ENCODE measurements at regions not wholly inside any gene's neighbourhood (a gene's known extent, or its start where the extent isn't known, plus 50 kb on each side); places are given as distances from the start of the nearest gene placed in this dataset.

GRCh38 chr1:234778221-234779159 is 168.5 kb upstream of the IRF2BP2 start:
- no peak for DNase-seq (ENCODE audit: low read depth)
- H3K4me3 ChIP-seq (ENCODE audit: low read depth, low read length), result no peak overlapping the region
- TF ChIP-seq CTCF (IDR thresholded peaks at IDR 0.05; ENCODE audit: low read depth, low read length, missing control alignments), result no peak

- no peak overlapping the region for H3K4me3 ChIP-seq (ENCODE audit: low read depth, low read length)
- TF ChIP-seq CTCF (IDR thresholded peaks at IDR 0.05; ENCODE audit: low read depth, low read length, missing control alignments), result no peak
- DNase-seq (ENCODE audit: low read depth), result no peak
Measured at GRCh38 chr1:234777856-234778220, 167.9 kb upstream of the IRF2BP2 start.

- no peak for DNase-seq (ENCODE audit: low read depth)
- no peak for TF ChIP-seq CTCF (IDR thresholded peaks at IDR 0.05; ENCODE audit: low read depth, low read length, missing control alignments)
- H3K4me3 ChIP-seq (ENCODE audit: low read depth, low read length), result no peak overlapping the region
Measured at GRCh38 chr1:234776876-234777855, 167.2 kb upstream of the IRF2BP2 start.

- no peak for TF ChIP-seq CTCF (IDR thresholded peaks at IDR 0.05; ENCODE audit: low read depth, low read length, missing control alignments)
- no peak overlapping the region for H3K4me3 ChIP-seq (ENCODE audit: low read depth, low read length)
- DNase-seq (ENCODE audit: low read depth), result no peak
Measured at GRCh38 chr1:234776256-234776875, 166.4 kb upstream of the IRF2BP2 start.

- H3K4me3 ChIP-seq (ENCODE audit: low read depth, low read length), result no peak overlapping the region
- DNase-seq (ENCODE audit: low read depth), result no peak
- TF ChIP-seq CTCF (IDR thresholded peaks at IDR 0.05; ENCODE audit: low read depth, low read length, missing control alignments), result no peak
Measured at GRCh38 chr1:234775477-234776246, 165.7 kb upstream of the IRF2BP2 start.

- H3K4me3 ChIP-seq (ENCODE audit: low read depth, low read length), result no peak overlapping the region
- DNase-seq (ENCODE audit: low read depth), result no peak
- no peak for TF ChIP-seq CTCF (IDR thresholded peaks at IDR 0.05; ENCODE audit: low read depth, low read length, missing control alignments)
Measured at GRCh38 chr1:234774971-234775370, 165.0 kb upstream of the IRF2BP2 start.

Data from GM12864 (cell line).